Activated B cell treated with CpG ODN at 0.5 μM for 24 hours (primary cell): ENCODE measurements at regions not wholly inside any gene's neighbourhood (a gene's known extent, or its start where the extent isn't known, plus 50 kb on each side); places are given as distances from the start of the nearest gene placed in this dataset.

Source experiments
- ATAC-seq: fragments of 200-7000 bp; cut with Tn5 transposase; one replicate; pipeline ENCODE4 v1.10.0; 2021; ENCODE audit warnings: low read depth, mild to moderate bottlenecking, moderate library complexity
- CTCF ChIA-PET: fragments of 350-600 bp; sonication (Branson Sonifier 250); formaldehyde crosslinking; loops from one replicate; lab custom pipeline; 2021; ENCODE audit warnings: antibody characterized with exemption; lab: Charles Lee
- POLR2A ChIA-PET: fragments of 350-600 bp; sonication (Branson Sonifier 250); formaldehyde crosslinking; loops from one replicate; lab custom pipeline; 2021; ENCODE audit warnings: antibody characterized with exemption; lab: Charles Lee
- DNase-seq: peaks from one replicate; pipeline ENCODE4 v3.0.0; 2022
- H3K27ac Mint-ChIP-seq: one replicate; pipeline ENCODE4 v1.8.0; 2020; ENCODE audit warnings: mixed read lengths
- H3K27me3 Mint-ChIP-seq: one replicate; pipeline ENCODE4 v1.8.0; 2021; ENCODE audit warnings: mixed read lengths
- H3K36me3 Mint-ChIP-seq: one replicate; pipeline ENCODE4 v1.8.0; 2021; ENCODE audit warnings: low read depth, mixed read lengths
- H3K4me1 Mint-ChIP-seq: one replicate; pipeline ENCODE4 v1.8.0; 2021; ENCODE audit warnings: mixed read lengths
- H3K4me3 Mint-ChIP-seq: one replicate; pipeline ENCODE4 v1.8.0; 2020; ENCODE audit warnings: mild to moderate bottlenecking, mixed read lengths
- H3K9me3 Mint-ChIP-seq: one replicate; pipeline ENCODE4 v1.8.0; 2020; ENCODE audit warnings: mixed read lengths
- CTCF ChIP-seq: fragments of 200-600 bp; IDR thresholded peaks from one replicate; pipeline ENCODE4 v1.8.0; 2022; ENCODE audit warnings: antibody characterized with exemption, mild to moderate bottlenecking
- intact Hi-C: fragments of 100-400 bp; cut with micrococcal nuclease; formaldehyde crosslinking; loops from one replicate; pipeline ENCODE4 v1.15.1; 2024

GRCh38 chr11:91173701-91174100 is 950.9 kb upstream of the CHORDC1 start:
- H3K9me3 Mint-ChIP-seq: peaks cover 11% of the 10 kb centered on the region
- no peaks in the 10 kb centered on the region for H3K36me3 Mint-ChIP-seq
- no peak overlapping the region for H3K27ac Mint-ChIP-seq
- no peak for DNase-seq
- no peaks in the 10 kb centered on the region for H3K4me1 Mint-ChIP-seq
- intact Hi-C loops: no loop called here
- no peak for TF ChIP-seq CTCF
- ATAC-seq: no peak
- H3K27me3 Mint-ChIP-seq: no peaks in the 10 kb centered on the region
- ChIA-PET POLR2A (no interaction called here), CTCF (no interaction called here)
- H3K4me3 Mint-ChIP-seq: no peak overlapping the region

GRCh38 chr11:91170711-91171110 is 947.9 kb upstream of the CHORDC1 start:
- H3K27ac Mint-ChIP-seq: no peak overlapping the region
- ChIA-PET CTCF (no interaction called here), POLR2A (no interaction called here)
- intact Hi-C loops: no loop called here
- no peak overlapping the region for H3K4me3 Mint-ChIP-seq
- no peaks in the 10 kb centered on the region for H3K36me3 Mint-ChIP-seq
- peaks cover 9% of the 10 kb centered on the region for H3K9me3 Mint-ChIP-seq
- DNase-seq (no peak), ATAC-seq (no peak)
- no peak for TF ChIP-seq CTCF
- no peaks in the 10 kb centered on the region for H3K4me1 Mint-ChIP-seq
- H3K27me3 Mint-ChIP-seq: no peaks in the 10 kb centered on the region

- CTCF ChIA-PET: no interaction called here
These were observed 941.6 kb upstream of the CHORDC1 start for GRCh38 chr11:91164452-91164822.

DNA sequence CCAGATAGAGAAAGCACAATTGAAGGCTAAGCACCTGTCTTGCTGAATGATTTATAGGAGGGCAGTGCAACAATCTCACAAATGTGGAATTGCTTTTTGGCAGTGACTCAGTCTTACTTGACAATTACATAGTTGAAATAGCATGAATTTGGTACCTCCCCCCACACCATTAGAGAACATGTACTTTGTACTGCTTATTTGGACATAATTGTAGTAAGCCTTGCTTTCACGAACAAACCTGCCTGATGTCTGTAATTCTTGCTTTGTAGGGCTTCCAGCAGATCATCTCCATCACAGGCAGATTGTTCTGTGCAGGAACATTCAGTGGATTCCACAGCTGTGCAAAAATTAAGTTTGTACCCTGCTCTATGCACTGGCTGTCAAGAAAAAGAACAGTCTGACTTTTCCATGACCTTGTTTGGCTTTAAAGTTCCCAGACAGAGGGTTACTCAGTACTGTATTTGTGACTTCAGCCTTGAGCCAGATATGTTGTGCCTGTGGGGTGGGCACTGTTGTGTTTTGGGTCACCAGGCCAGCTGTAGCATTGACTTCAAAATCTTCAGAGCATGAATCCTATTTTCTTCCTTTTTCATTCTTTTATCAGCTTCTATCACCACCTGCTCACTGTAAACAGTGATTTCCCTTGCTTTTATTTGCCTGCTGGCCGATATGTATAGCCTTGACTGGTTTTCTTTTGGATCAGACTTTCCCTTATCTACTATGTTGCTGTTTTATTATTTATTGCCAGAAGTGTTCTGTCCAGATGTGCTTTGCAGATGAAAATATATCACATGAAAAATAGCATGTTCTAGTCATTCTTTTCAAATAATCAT is 941.0 kb upstream of the CHORDC1 start:
- H3K4me1 Mint-ChIP-seq: no peaks in the 10 kb centered on the region
- no peak overlapping the region for H3K27ac Mint-ChIP-seq
- no peaks in the 10 kb centered on the region for H3K36me3 Mint-ChIP-seq
- TF ChIP-seq CTCF: no peak
- no peaks in the 10 kb centered on the region for H3K27me3 Mint-ChIP-seq
- intact Hi-C loops: no loop called here
- POLR2A ChIA-PET: no interaction called here
- no peak overlapping the region for H3K4me3 Mint-ChIP-seq
- ATAC-seq: no peak
- CTCF ChIA-PET: no interaction called here
- no peak for DNase-seq
- peaks cover 3% of the 10 kb centered on the region for H3K9me3 Mint-ChIP-seq

More at GRCh38 chr11:91164452-91164822, 941.6 kb upstream of the CHORDC1 start:
- ATAC-seq (no peak), DNase-seq (no peak)
- no peak for TF ChIP-seq CTCF
- POLR2A ChIA-PET: no interaction called here
- Mint-ChIP-seq H3K27ac (no peak overlapping the region), H3K9me3 (peaks cover 3% of the 10 kb centered on the region), H3K27me3 (no peaks in the 10 kb centered on the region), H3K4me1 (no peaks in the 10 kb centered on the region), H3K36me3 (no peaks in the 10 kb centered on the region), H3K4me3 (no peak overlapping the region)
- intact Hi-C loops: no loop called here

GRCh38 chr11:91160661-91161060 is 937.8 kb upstream of the CHORDC1 start:
- Mint-ChIP-seq H3K4me1 (no peaks in the 10 kb centered on the region), H3K27ac (no peak overlapping the region), H3K4me3 (no peak overlapping the region), H3K36me3 (no peaks in the 10 kb centered on the region), H3K9me3 (peaks cover 3% of the 10 kb centered on the region), H3K27me3 (no peaks in the 10 kb centered on the region)
- POLR2A ChIA-PET: no interaction called here
- ATAC-seq (no peak), DNase-seq (no peak)
- no peak for TF ChIP-seq CTCF
- CTCF ChIA-PET: no interaction called here
- intact Hi-C loops: no loop called here
